Keratinocyte (primary cell): ENCODE measurements at regions not wholly inside any gene's neighbourhood (a gene's known extent, or its start where the extent isn't known, plus 50 kb on each side); places are given as distances from the start of the nearest gene placed in this dataset.

Source experiments
- DNase-seq: peaks from one replicate; pipeline ENCODE4 v3.0.0-alpha.2; 2011; ENCODE audit warnings: low read depth, missing footprints, low spot score
- FAIRE-seq: peaks from 2 replicates; lab custom pipeline; 2011; peaks lifted over from hg19 to GRCh38; lab: Jason Lieb, UNC
- H2AFZ ChIP-seq: 2 replicates; pipeline ENCODE4 v1.6.0; 2012; ENCODE audit warnings: low read length, control low read depth, inconsistent platforms; ENCODE audit not compliant: control insufficient read depth
- H3K27ac ChIP-seq: 2 replicates; pipeline ENCODE4 v1.5.1; 2011; ENCODE audit warnings: low read length; ENCODE audit not compliant: control insufficient read depth, insufficient read depth
- H3K27me3 ChIP-seq: 3 replicates; pipeline ENCODE4 v1.6.0; 2011; ENCODE audit warnings: low read length; ENCODE audit not compliant: control insufficient read depth, insufficient read depth; ENCODE audit errors: extremely low read depth
- H3K36me3 ChIP-seq, 2 experiments: 2 replicates in 1 of 2; 3 replicates in 1 of 2; pipeline ENCODE4 v1.5.1; 2011; ENCODE audit warnings: low read length in 2 of 2, mild to moderate bottlenecking in 1 of 2; ENCODE audit not compliant: control insufficient read depth in 2 of 2, insufficient read depth in 2 of 2; ENCODE audit errors: extremely low read depth in 1 of 2
- H3K4me1 ChIP-seq: 3 replicates; pipeline ENCODE4 v1.5.1; 2011; ENCODE audit warnings: low read length; ENCODE audit not compliant: control insufficient read depth, insufficient read depth; ENCODE audit errors: extremely low read depth
- H3K4me2 ChIP-seq: 3 replicates; pipeline ENCODE4 v1.6.0; 2011; ENCODE audit warnings: low read depth, low read length; ENCODE audit not compliant: control insufficient read depth, insufficient read depth; ENCODE audit errors: extremely low read depth
- H3K4me3 ChIP-seq, 3 experiments: fragments of 200-600 bp in 1 of 3; sonication (generic) in 1 of 3; 2 replicates in 2 of 3; 3 replicates in 1 of 3; pipeline ENCODE4 v1.5.1; 2011 to 2016; ENCODE audit warnings: low read length in 3 of 3, mild to moderate bottlenecking in 3 of 3, control low read depth in 2 of 3, inconsistent platforms in 1 of 3, low read depth in 1 of 3, mixed read lengths in 1 of 3, mixed run types in 1 of 3, moderate library complexity in 1 of 3; ENCODE audit not compliant: control insufficient read depth in 2 of 3, insufficient read depth in 2 of 3; ENCODE audit errors: extremely low read depth in 1 of 3
- H3K79me2 ChIP-seq: 2 replicates; pipeline ENCODE4 v1.6.0; 2012; ENCODE audit warnings: low read length; ENCODE audit not compliant: control insufficient read depth, insufficient read depth
- H3K9ac ChIP-seq: 3 replicates; pipeline ENCODE4 v1.6.0; 2011; ENCODE audit warnings: low read length; ENCODE audit not compliant: control insufficient read depth, insufficient read depth; ENCODE audit errors: extremely low read depth
- H3K9me1 ChIP-seq: 3 replicates; pipeline ENCODE4 v1.6.0; 2011; ENCODE audit warnings: low read length; ENCODE audit not compliant: control insufficient read depth, insufficient read depth; ENCODE audit errors: extremely low read depth
- H3K9me3 ChIP-seq: 2 replicates; pipeline ENCODE4 v1.5.1; 2012; ENCODE audit warnings: low read depth, low read length; ENCODE audit not compliant: control insufficient read depth
- H4K20me1 ChIP-seq: 3 replicates; pipeline ENCODE4 v1.6.0; 2011; ENCODE audit warnings: low read length; ENCODE audit not compliant: control insufficient read depth, insufficient read depth; ENCODE audit errors: extremely low read depth
- EZH2 ChIP-seq: IDR thresholded peaks from one replicate; pipeline ENCODE4 v1.6.1; 2012; ENCODE audit warnings: inconsistent platforms, mild to moderate bottlenecking, low read length, moderate library complexity
- dilution Hi-C: fragments of 300-500 bp; cut with MboI; formaldehyde crosslinking; loops from one replicate; pipeline ENCODE4 v1.7.0; 2020; ENCODE audit warnings: low sequenced_read_pairs; ENCODE audit not compliant: extremely low pct_ligation_motif_present
- TF ChIP-seq, protein P1 (sequence below), 3 experiments: IDR thresholded peaks in 1 of 3; conservative IDR thresholded peaks in 1 of 3; optimal IDR thresholded peaks in 1 of 3; 2 replicates in 2 of 3; 3 replicates in 1 of 3; pipeline versions ENCODE3 to v1.5.1; 2011; ENCODE audit warnings: low read length in 3 of 3, mild to moderate bottlenecking in 3 of 3, moderate library complexity in 2 of 3, control low read depth in 1 of 3, inconsistent platforms in 1 of 3; ENCODE audit not compliant: insufficient read depth in 2 of 3; ENCODE audit errors: extremely low read depth in 1 of 3

DNA sequence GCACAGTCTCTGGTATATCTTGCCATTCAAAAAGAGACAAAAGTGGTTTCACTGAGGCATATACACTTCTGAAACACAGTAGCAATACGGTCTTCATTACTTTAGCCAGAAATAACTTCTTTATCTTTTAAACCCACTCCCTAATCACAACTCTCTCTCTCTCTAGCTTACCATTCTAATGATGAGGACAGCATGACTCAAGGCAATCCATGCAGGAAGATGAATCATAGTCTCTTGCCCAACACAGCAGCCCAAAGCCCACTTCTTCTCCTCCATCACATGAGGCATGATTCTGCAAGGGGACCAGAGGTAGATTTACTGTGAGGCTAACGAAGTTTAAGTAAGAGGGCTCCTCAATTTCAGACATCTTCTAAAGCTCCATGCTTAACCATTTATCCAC is 285.0 kb upstream of the NR5A2 start:
- DNase-seq (peak; percentile 76), FAIRE-seq (peak; percentile 99)
- TF ChIP-seq EZH2: no peak
- TF ChIP-seq, protein P1, sequence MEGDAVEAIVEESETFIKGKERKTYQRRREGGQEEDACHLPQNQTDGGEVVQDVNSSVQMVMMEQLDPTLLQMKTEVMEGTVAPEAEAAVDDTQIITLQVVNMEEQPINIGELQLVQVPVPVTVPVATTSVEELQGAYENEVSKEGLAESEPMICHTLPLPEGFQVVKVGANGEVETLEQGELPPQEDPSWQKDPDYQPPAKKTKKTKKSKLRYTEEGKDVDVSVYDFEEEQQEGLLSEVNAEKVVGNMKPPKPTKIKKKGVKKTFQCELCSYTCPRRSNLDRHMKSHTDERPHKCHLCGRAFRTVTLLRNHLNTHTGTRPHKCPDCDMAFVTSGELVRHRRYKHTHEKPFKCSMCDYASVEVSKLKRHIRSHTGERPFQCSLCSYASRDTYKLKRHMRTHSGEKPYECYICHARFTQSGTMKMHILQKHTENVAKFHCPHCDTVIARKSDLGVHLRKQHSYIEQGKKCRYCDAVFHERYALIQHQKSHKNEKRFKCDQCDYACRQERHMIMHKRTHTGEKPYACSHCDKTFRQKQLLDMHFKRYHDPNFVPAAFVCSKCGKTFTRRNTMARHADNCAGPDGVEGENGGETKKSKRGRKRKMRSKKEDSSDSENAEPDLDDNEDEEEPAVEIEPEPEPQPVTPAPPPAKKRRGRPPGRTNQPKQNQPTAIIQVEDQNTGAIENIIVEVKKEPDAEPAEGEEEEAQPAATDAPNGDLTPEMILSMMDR (optimal IDR thresholded peaks at IDR 0.05 in 1 of 3, IDR thresholded peaks at IDR 0.05 in 1 of 3, conservative IDR thresholded peaks at IDR 0.05 in 1 of 3; ENCODE audit: extremely low read depth in 1 of 3, insufficient read depth in 2 of 3, low read length in 3 of 3): no peak
- H3K9me3 ChIP-seq: no peaks in the 10 kb centered on the region
- peak overlapping the region; percentile 64 for H3K4me2 ChIP-seq
- no peaks in the 10 kb centered on the region for H4K20me1 ChIP-seq
- dilution Hi-C loops: no loop called here
- H3K27me3 ChIP-seq: no peaks in the 10 kb centered on the region
- H3K4me3 ChIP-seq: no peak overlapping the region
- H3K9ac ChIP-seq: peak overlapping the region; percentile 24
- H3K4me1 ChIP-seq: peaks cover 18% of the 10 kb centered on the region
- no peaks in the 10 kb centered on the region for H3K36me3 ChIP-seq
- no peaks in the 10 kb centered on the region for H3K79me2 ChIP-seq
- no peaks in the 10 kb centered on the region for H3K9me1 ChIP-seq
- H3K27ac ChIP-seq: peak overlapping the region; percentile 86
- H2AFZ ChIP-seq: no peak overlapping the region

DNA sequence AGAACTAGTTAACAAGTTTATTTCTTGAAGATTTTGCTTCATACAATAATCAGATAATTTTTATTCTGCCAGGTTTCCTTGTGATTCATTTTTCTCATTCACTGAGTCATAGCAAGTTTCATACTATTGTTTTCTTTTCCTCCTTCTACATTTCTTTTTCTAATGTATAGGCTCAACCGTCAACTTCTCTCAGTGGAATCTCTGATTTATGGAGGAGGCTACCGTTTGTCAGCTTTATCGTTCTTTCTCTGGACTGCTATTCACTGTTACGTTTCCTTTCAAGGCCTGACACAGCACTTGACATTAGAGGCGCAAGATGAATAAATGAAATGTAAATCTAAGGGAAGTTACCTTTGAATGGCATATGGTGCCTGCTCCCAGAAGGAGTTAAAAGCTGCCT is 284.3 kb upstream of the NR5A2 start:
- peak overlapping the region; percentile 64 for H3K4me2 ChIP-seq

More for the DNA sequence above, 284.3 kb upstream of the NR5A2 start:
- Histone ChIP-seq H3K27me3 (no peaks in the 10 kb centered on the region), H3K36me3 (no peaks in the 10 kb centered on the region), H3K27ac (peak overlapping the region; percentile 86), H3K9ac (no peak overlapping the region), H3K9me3 (no peaks in the 10 kb centered on the region), H2AFZ (peak overlapping the region; percentile 34), H3K4me3 (no peak overlapping the region), H3K4me1 (peaks cover 18% of the 10 kb centered on the region), H3K9me1 (no peaks in the 10 kb centered on the region), H4K20me1 (no peaks in the 10 kb centered on the region), H3K79me2 (no peaks in the 10 kb centered on the region)
- dilution Hi-C loops: no loop called here
- FAIRE-seq (peak; percentile 62), DNase-seq (no peak)
- no peak for TF ChIP-seq EZH2
- TF ChIP-seq, protein P1 (optimal IDR thresholded peaks at IDR 0.05 in 1 of 3, IDR thresholded peaks at IDR 0.05 in 1 of 3, conservative IDR thresholded peaks at IDR 0.05 in 1 of 3; ENCODE audit: extremely low read depth in 1 of 3, insufficient read depth in 2 of 3, low read length in 3 of 3): no peak
